ENCODE measurements at regions not wholly inside any gene's neighbourhood (a gene's known extent, or its start where the extent isn't known, plus 50 kb on each side); places are given as distances from the start of the nearest gene placed in this dataset.

- no peaks in the 10 kb centered on the region for H3K4me1 ChIP-seq (ENCODE audit: control insufficient read depth, extremely low read depth, insufficient read depth, low read length)
- peaks cover 12 to 13% of the 10 kb centered on the region in 2 experiments for H3K27me3 ChIP-seq (ENCODE audit: control insufficient read depth in 2 of 2, insufficient read depth in 2 of 2, low read length in 2 of 2)
- intact Hi-C loops (cut with micrococcal nuclease) (no loop called here), dilution Hi-C loops (cut with MboI; ENCODE audit: extremely low pct_ligation_motif_present, low sequenced_read_pairs) (no loop called here)
- H3K4me3 ChIP-seq (replicated peaks in 1 of 3; ENCODE audit: insufficient read depth in 1 of 3, low read depth in 1 of 3, low read length in 3 of 3) = no peak overlapping the region
- H3K9me1 ChIP-seq (replicated peaks; ENCODE audit: control insufficient read depth, extremely low read depth, insufficient read depth, low read length) = no peaks in the 10 kb centered on the region
- no peak overlapping the region for H3K9ac ChIP-seq (replicated peaks; ENCODE audit: extremely low read depth, insufficient read depth, low read length)
- ChIA-PET POLR2A (no interaction called here), CTCF (interaction anchor here (0.6 kb wide), 1 partner anchor 13 kb away, joined by 3 read pairs; no protein-coding TSS in a partner anchor)
- H3K9me3 ChIP-seq (replicated peaks; ENCODE audit: control insufficient read depth, insufficient read depth, low read length) = no peaks in the 10 kb centered on the region
- no peaks in the 10 kb centered on the region for H4K20me1 ChIP-seq (replicated peaks; ENCODE audit: control insufficient read depth, extremely low read depth, insufficient read depth, low read length)
- TF ChIP-seq GATA2 (IDR thresholded peaks at IDR 0.05; ENCODE audit: insufficient read depth, insufficient read length, low read depth, low read length) (no peak), JUN (IDR thresholded peaks at IDR 0.05; ENCODE audit: borderline replicate concordance, insufficient read depth, insufficient read length, low read depth) (no peak), POLR2AphosphoS5 (IDR thresholded peaks at IDR 0.05; ENCODE audit: insufficient read depth, low read depth, low read length) (no peak), POLR2A (IDR thresholded peaks at IDR 0.05; ENCODE audit: low read depth, low read length) (no peak), FOS (IDR thresholded peaks at IDR 0.05; ENCODE audit: borderline replicate concordance, insufficient read depth, low read length) (no peak), MYC (IDR thresholded peaks at IDR 0.05; ENCODE audit: low read depth, low read length) (no peak), EZH2 (IDR thresholded peaks at IDR 0.05; ENCODE audit: borderline replicate concordance, low read depth, low read length, severe bottlenecking) (no peak)
- TF ChIP-seq, protein P1, sequence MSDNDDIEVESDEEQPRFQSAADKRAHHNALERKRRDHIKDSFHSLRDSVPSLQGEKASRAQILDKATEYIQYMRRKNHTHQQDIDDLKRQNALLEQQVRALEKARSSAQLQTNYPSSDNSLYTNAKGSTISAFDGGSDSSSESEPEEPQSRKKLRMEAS (IDR thresholded peaks at IDR 0.05; ENCODE audit: insufficient read depth, insufficient read length) = no peak
- TF ChIP-seq, protein P2, sequence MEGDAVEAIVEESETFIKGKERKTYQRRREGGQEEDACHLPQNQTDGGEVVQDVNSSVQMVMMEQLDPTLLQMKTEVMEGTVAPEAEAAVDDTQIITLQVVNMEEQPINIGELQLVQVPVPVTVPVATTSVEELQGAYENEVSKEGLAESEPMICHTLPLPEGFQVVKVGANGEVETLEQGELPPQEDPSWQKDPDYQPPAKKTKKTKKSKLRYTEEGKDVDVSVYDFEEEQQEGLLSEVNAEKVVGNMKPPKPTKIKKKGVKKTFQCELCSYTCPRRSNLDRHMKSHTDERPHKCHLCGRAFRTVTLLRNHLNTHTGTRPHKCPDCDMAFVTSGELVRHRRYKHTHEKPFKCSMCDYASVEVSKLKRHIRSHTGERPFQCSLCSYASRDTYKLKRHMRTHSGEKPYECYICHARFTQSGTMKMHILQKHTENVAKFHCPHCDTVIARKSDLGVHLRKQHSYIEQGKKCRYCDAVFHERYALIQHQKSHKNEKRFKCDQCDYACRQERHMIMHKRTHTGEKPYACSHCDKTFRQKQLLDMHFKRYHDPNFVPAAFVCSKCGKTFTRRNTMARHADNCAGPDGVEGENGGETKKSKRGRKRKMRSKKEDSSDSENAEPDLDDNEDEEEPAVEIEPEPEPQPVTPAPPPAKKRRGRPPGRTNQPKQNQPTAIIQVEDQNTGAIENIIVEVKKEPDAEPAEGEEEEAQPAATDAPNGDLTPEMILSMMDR (IDR thresholded peaks at IDR 0.05; ENCODE audit: extremely low read depth in 1 of 2, insufficient read depth in 1 of 2, low read depth in 1 of 2, low read length in 2 of 2) = no peak
- DNase-seq (ENCODE audit: low read depth, low spot score) = no peak
- no peaks in the 10 kb centered on the region for H3K36me3 ChIP-seq (ENCODE audit: control insufficient read depth in 2 of 2, extremely low read depth in 1 of 2, insufficient read depth in 2 of 2, low read length in 2 of 2)
- BruUV-seq (replicated peaks) = no TSS peak
- H3K4me2 ChIP-seq (ENCODE audit: insufficient read depth, low read length) = no peak overlapping the region
- FAIRE-seq = no peak
- no peak overlapping the region for H2AFZ ChIP-seq (ENCODE audit: low read depth, low read length)
- H3K79me2 ChIP-seq (ENCODE audit: control insufficient read depth, insufficient read depth, low read length) = no peaks in the 10 kb centered on the region
- no peak overlapping the region for H3K27ac ChIP-seq (ENCODE audit: insufficient read depth, low read depth, low read length)
Observed at GRCh38 chr6:41437604-41438003, 102.2 kb downstream of the NCR2 start.
